ENCODE measurements at regions not wholly inside any gene's neighbourhood (a gene's known extent, or its start where the extent isn't known, plus 50 kb on each side); places are given as distances from the start of the nearest gene placed in this dataset.
"Not testable (repeated sequence)": the region's sequence is repeated elsewhere in the genome, so short reads cannot be mapped to it uniquely, and the experiment has no call there.

GRCh38 chr7:153698046-153698445 is 354.2 kb upstream of the DPP6 start:
- no peak for DNase-seq
- ChIA-PET POLR2A (no interaction called here), CTCF (no interaction called here)
- peaks cover 0 to 5% (median 0%) of the 10 kb centered on the region in 5 experiments for H3K9me3 ChIP-seq (ENCODE audit: control extremely low read depth in 1 of 5, control insufficient read depth in 4 of 5, insufficient read depth in 2 of 5, low read depth in 1 of 5, low read length in 4 of 5)
- 100% methylated on average over 3 of the region's 10 CpGs for WGBS (ENCODE audit: insufficient coverage)
- no peaks in the 10 kb centered on the region for H3K27me3 ChIP-seq (replicated peaks in 2 of 5; ENCODE audit: control insufficient read depth in 4 of 5, insufficient read depth in 5 of 5, low read length in 4 of 5)
- no peaks in the 10 kb centered on the region for H3K36me3 ChIP-seq (ENCODE audit: control insufficient read depth in 4 of 4, insufficient read depth in 4 of 4, low read length in 3 of 4)
- no peak overlapping the region for H3K27ac ChIP-seq (ENCODE audit: insufficient read depth in 1 of 2, low read depth in 1 of 2, low read length in 2 of 2, poor library complexity in 1 of 2, severe bottlenecking in 2 of 2)
- no peaks in the 10 kb centered on the region for H3K4me1 ChIP-seq (ENCODE audit: control extremely low read depth in 1 of 4, control insufficient read depth in 4 of 4, insufficient read depth in 4 of 4, low read length in 3 of 4)
- H3K4me3 ChIP-seq (ENCODE audit: control insufficient read depth in 1 of 7, extremely low read depth in 1 of 7, insufficient read depth in 4 of 7, low read depth in 2 of 7, low read length in 6 of 7), result no peak overlapping the region

GRCh38 chr7:153701678-153702077 is 350.5 kb upstream of the DPP6 start:
- CTCF ChIA-PET, result no interaction called here
- H3K4me3 ChIP-seq (ENCODE audit: control insufficient read depth in 1 of 7, extremely low read depth in 1 of 7, insufficient read depth in 4 of 7, low read depth in 2 of 7, low read length in 6 of 7), result no peak overlapping the region
- H3K9me3 ChIP-seq (ENCODE audit: control extremely low read depth in 1 of 5, control insufficient read depth in 4 of 5, insufficient read depth in 2 of 5, low read depth in 1 of 5, low read length in 4 of 5), result peaks cover 0 to 3% (median 0%) of the 10 kb centered on the region in 5 experiments
- DNase-seq, result no peak
- no peaks in the 10 kb centered on the region for H3K36me3 ChIP-seq (ENCODE audit: control insufficient read depth in 4 of 4, insufficient read depth in 4 of 4, low read length in 3 of 4)
- POLR2A ChIA-PET, result no interaction called here
- no peaks in the 10 kb centered on the region for H3K27me3 ChIP-seq (replicated peaks in 2 of 5; ENCODE audit: control insufficient read depth in 4 of 5, insufficient read depth in 5 of 5, low read length in 4 of 5)
- H3K4me1 ChIP-seq (ENCODE audit: control extremely low read depth in 1 of 4, control insufficient read depth in 4 of 4, insufficient read depth in 4 of 4, low read length in 3 of 4), result no peaks in the 10 kb centered on the region
- no peak overlapping the region for H3K27ac ChIP-seq (ENCODE audit: insufficient read depth in 1 of 2, low read depth in 1 of 2, low read length in 2 of 2, poor library complexity in 1 of 2, severe bottlenecking in 2 of 2)

- H3K36me3 ChIP-seq (ENCODE audit: control insufficient read depth in 4 of 4, insufficient read depth in 4 of 4, low read length in 3 of 4); H3K27ac ChIP-seq (ENCODE audit: insufficient read depth in 1 of 2, low read depth in 1 of 2, low read length in 2 of 2, poor library complexity in 1 of 2, severe bottlenecking in 2 of 2); POLR2A ChIA-PET; DNase-seq; H3K4me3 ChIP-seq (ENCODE audit: control insufficient read depth in 1 of 7, extremely low read depth in 1 of 7, insufficient read depth in 4 of 7, low read depth in 2 of 7, low read length in 6 of 7); H3K27me3 ChIP-seq (replicated peaks in 2 of 5; ENCODE audit: control insufficient read depth in 4 of 5, insufficient read depth in 5 of 5, low read length in 4 of 5); H3K4me1 ChIP-seq (ENCODE audit: control extremely low read depth in 1 of 4, control insufficient read depth in 4 of 4, insufficient read depth in 4 of 4, low read length in 3 of 4); H3K9me3 ChIP-seq (ENCODE audit: control extremely low read depth in 1 of 5, control insufficient read depth in 4 of 5, insufficient read depth in 2 of 5, low read depth in 1 of 5, low read length in 4 of 5); CTCF ChIA-PET: not testable (repeated sequence)
- no CpG with 5 or more reads among the region's 2 CpGs for WGBS (ENCODE audit: insufficient coverage)
These were observed 328.3 kb upstream of the DPP6 start for GRCh38 chr7:153723892-153724291.

GRCh38 chr7:153731504-153731903 is 320.7 kb upstream of the DPP6 start:
- H3K36me3 ChIP-seq (ENCODE audit: control insufficient read depth in 4 of 4, insufficient read depth in 4 of 4, low read length in 3 of 4); POLR2A ChIA-PET; H3K4me3 ChIP-seq (ENCODE audit: control insufficient read depth in 1 of 7, extremely low read depth in 1 of 7, insufficient read depth in 4 of 7, low read depth in 2 of 7, low read length in 6 of 7); H3K27ac ChIP-seq (ENCODE audit: insufficient read depth in 1 of 2, low read depth in 1 of 2, low read length in 2 of 2, poor library complexity in 1 of 2, severe bottlenecking in 2 of 2); H3K4me1 ChIP-seq (ENCODE audit: control extremely low read depth in 1 of 4, control insufficient read depth in 4 of 4, insufficient read depth in 4 of 4, low read length in 3 of 4); DNase-seq; H3K27me3 ChIP-seq (replicated peaks in 2 of 5; ENCODE audit: control insufficient read depth in 4 of 5, insufficient read depth in 5 of 5, low read length in 4 of 5); CTCF ChIA-PET; H3K9me3 ChIP-seq (ENCODE audit: control extremely low read depth in 1 of 5, control insufficient read depth in 4 of 5, insufficient read depth in 2 of 5, low read depth in 1 of 5, low read length in 4 of 5): not testable (repeated sequence)
- 77% methylated on average over 4 of the region's 7 CpGs for WGBS (ENCODE audit: insufficient coverage)

GRCh38 chr7:153743434-153743833 is 308.8 kb upstream of the DPP6 start:
- H3K4me3 ChIP-seq (ENCODE audit: control insufficient read depth in 1 of 7, extremely low read depth in 1 of 7, insufficient read depth in 4 of 7, low read depth in 2 of 7, low read length in 6 of 7); CTCF ChIA-PET; H3K27me3 ChIP-seq (replicated peaks in 2 of 5; ENCODE audit: control insufficient read depth in 4 of 5, insufficient read depth in 5 of 5, low read length in 4 of 5); DNase-seq; POLR2A ChIA-PET; H3K9me3 ChIP-seq (ENCODE audit: control extremely low read depth in 1 of 5, control insufficient read depth in 4 of 5, insufficient read depth in 2 of 5, low read depth in 1 of 5, low read length in 4 of 5); H3K27ac ChIP-seq (ENCODE audit: insufficient read depth in 1 of 2, low read depth in 1 of 2, low read length in 2 of 2, poor library complexity in 1 of 2, severe bottlenecking in 2 of 2); H3K4me1 ChIP-seq (ENCODE audit: control extremely low read depth in 1 of 4, control insufficient read depth in 4 of 4, insufficient read depth in 4 of 4, low read length in 3 of 4); H3K36me3 ChIP-seq (ENCODE audit: control insufficient read depth in 4 of 4, insufficient read depth in 4 of 4, low read length in 3 of 4): not testable (repeated sequence)
- WGBS (ENCODE audit: insufficient coverage), result no CpG with 5 or more reads among the region's 2 CpGs

- DNase-seq; H3K36me3 ChIP-seq (ENCODE audit: control insufficient read depth in 4 of 4, insufficient read depth in 4 of 4, low read length in 3 of 4); CTCF ChIA-PET; H3K9me3 ChIP-seq (ENCODE audit: control extremely low read depth in 1 of 5, control insufficient read depth in 4 of 5, insufficient read depth in 2 of 5, low read depth in 1 of 5, low read length in 4 of 5); H3K4me3 ChIP-seq (ENCODE audit: control insufficient read depth in 1 of 7, extremely low read depth in 1 of 7, insufficient read depth in 4 of 7, low read depth in 2 of 7, low read length in 6 of 7); H3K27me3 ChIP-seq (replicated peaks in 2 of 5; ENCODE audit: control insufficient read depth in 4 of 5, insufficient read depth in 5 of 5, low read length in 4 of 5); POLR2A ChIA-PET; H3K4me1 ChIP-seq (ENCODE audit: control extremely low read depth in 1 of 4, control insufficient read depth in 4 of 4, insufficient read depth in 4 of 4, low read length in 3 of 4); H3K27ac ChIP-seq (ENCODE audit: insufficient read depth in 1 of 2, low read depth in 1 of 2, low read length in 2 of 2, poor library complexity in 1 of 2, severe bottlenecking in 2 of 2): not testable (repeated sequence)
- WGBS (ENCODE audit: insufficient coverage), result 10% methylated on average over 6 of the region's 21 CpGs
These were observed 304.2 kb upstream of the DPP6 start for GRCh38 chr7:153747969-153748368.

- CTCF ChIA-PET; H3K27ac ChIP-seq (ENCODE audit: insufficient read depth in 1 of 2, low read depth in 1 of 2, low read length in 2 of 2, poor library complexity in 1 of 2, severe bottlenecking in 2 of 2); H3K4me1 ChIP-seq (ENCODE audit: control extremely low read depth in 1 of 4, control insufficient read depth in 4 of 4, insufficient read depth in 4 of 4, low read length in 3 of 4); H3K4me3 ChIP-seq (ENCODE audit: control insufficient read depth in 1 of 7, extremely low read depth in 1 of 7, insufficient read depth in 4 of 7, low read depth in 2 of 7, low read length in 6 of 7); H3K36me3 ChIP-seq (ENCODE audit: control insufficient read depth in 4 of 4, insufficient read depth in 4 of 4, low read length in 3 of 4); H3K9me3 ChIP-seq (ENCODE audit: control extremely low read depth in 1 of 5, control insufficient read depth in 4 of 5, insufficient read depth in 2 of 5, low read depth in 1 of 5, low read length in 4 of 5); POLR2A ChIA-PET; H3K27me3 ChIP-seq (replicated peaks in 2 of 5; ENCODE audit: control insufficient read depth in 4 of 5, insufficient read depth in 5 of 5, low read length in 4 of 5); DNase-seq: not testable (repeated sequence)
- 0% methylated on average over 15 of the region's 25 CpGs for WGBS (ENCODE audit: insufficient coverage)
These were observed 303.3 kb upstream of the DPP6 start for GRCh38 chr7:153748885-153749284.

GRCh38 chr7:153765869-153766268 is 286.3 kb upstream of the DPP6 start:
- H3K4me3 ChIP-seq (ENCODE audit: control insufficient read depth in 1 of 7, extremely low read depth in 1 of 7, insufficient read depth in 4 of 7, low read depth in 2 of 7, low read length in 6 of 7); POLR2A ChIA-PET; H3K9me3 ChIP-seq (ENCODE audit: control extremely low read depth in 1 of 5, control insufficient read depth in 4 of 5, insufficient read depth in 2 of 5, low read depth in 1 of 5, low read length in 4 of 5); H3K4me1 ChIP-seq (ENCODE audit: control extremely low read depth in 1 of 4, control insufficient read depth in 4 of 4, insufficient read depth in 4 of 4, low read length in 3 of 4); DNase-seq; H3K27ac ChIP-seq (ENCODE audit: insufficient read depth in 1 of 2, low read depth in 1 of 2, low read length in 2 of 2, poor library complexity in 1 of 2, severe bottlenecking in 2 of 2); H3K27me3 ChIP-seq (replicated peaks in 2 of 5; ENCODE audit: control insufficient read depth in 4 of 5, insufficient read depth in 5 of 5, low read length in 4 of 5); H3K36me3 ChIP-seq (ENCODE audit: control insufficient read depth in 4 of 4, insufficient read depth in 4 of 4, low read length in 3 of 4); CTCF ChIA-PET: not testable (repeated sequence)
- 83% methylated on average over 3 of the region's 3 CpGs for WGBS (ENCODE audit: insufficient coverage)

All from common myeloid progenitor, CD34-positive (primary cell).